ENCODE measurements at regions not wholly inside any gene's neighbourhood (a gene's known extent, or its start where the extent isn't known, plus 50 kb on each side); places are given as distances from the start of the nearest gene placed in this dataset.

DNA sequence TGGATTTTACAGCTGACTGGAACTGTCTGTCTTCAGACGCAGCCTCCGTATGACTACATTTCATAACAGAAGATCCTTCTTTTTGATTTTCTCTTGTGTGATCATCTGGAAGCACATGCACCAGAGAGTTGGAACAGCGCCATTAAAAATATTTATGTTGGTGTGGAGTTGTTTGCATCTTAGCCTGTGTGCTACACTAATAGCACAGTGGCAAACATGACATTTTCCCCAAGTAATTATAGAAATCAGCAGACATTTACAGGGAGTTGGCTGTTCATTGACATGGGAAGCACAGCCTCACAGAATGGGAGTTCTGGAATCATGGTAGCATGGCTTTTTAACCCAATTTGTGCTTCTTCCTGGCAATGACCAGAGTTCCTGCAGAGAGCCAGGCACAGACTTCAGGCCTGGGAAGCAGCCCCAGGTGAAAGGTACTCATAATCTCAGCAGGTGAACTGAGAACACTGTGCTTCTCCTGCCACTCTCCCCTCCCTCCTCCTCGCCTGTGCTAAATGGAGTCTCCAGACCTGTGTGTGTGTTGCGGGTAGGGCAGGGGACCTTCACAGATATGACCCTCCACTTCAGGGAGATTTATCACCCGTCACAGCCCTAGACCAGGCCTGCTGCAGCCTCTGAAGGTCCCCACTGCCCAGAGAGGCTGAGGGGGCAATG lies 82.8 kb upstream of the PLET1 start:
- TF ChIP-seq AFF4 (CRISPR knock-in tag; IDR thresholded peaks at IDR 0.05) (no peak), FOXJ3 (CRISPR knock-in tag; IDR thresholded peaks at IDR 0.05; ENCODE audit: borderline replicate concordance) (no peak), MXI1 (IDR thresholded peaks at IDR 0.05; ENCODE audit: borderline replicate concordance, low read depth, low read length) (no peak), ZKSCAN8 (CRISPR knock-in tag; IDR thresholded peaks at IDR 0.05; ENCODE audit: borderline replicate concordance) (no peak), EP300 (IDR thresholded peaks at IDR 0.05; ENCODE audit: low read depth in 2 of 2, low read length in 2 of 2) (no peak), EP300 (CRISPR knock-in tag; IDR thresholded peaks at IDR 0.05; ENCODE audit: borderline replicate concordance) (no peak), CTCF (CRISPR knock-in tag; IDR thresholded peaks at IDR 0.05) (no peak), MTF1 (CRISPR knock-in tag; IDR thresholded peaks at IDR 0.05) (no peak), SYNCRIP (IDR thresholded peaks at IDR 0.05; ENCODE audit: insufficient read depth, low read depth, low read length) (no peak), CHD2 (IDR thresholded peaks at IDR 0.05; ENCODE audit: low read depth, low read length) (no peak), ONECUT2 (CRISPR knock-in tag; IDR thresholded peaks at IDR 0.05) (no peak)
- TF ChIP-seq, protein P1, sequence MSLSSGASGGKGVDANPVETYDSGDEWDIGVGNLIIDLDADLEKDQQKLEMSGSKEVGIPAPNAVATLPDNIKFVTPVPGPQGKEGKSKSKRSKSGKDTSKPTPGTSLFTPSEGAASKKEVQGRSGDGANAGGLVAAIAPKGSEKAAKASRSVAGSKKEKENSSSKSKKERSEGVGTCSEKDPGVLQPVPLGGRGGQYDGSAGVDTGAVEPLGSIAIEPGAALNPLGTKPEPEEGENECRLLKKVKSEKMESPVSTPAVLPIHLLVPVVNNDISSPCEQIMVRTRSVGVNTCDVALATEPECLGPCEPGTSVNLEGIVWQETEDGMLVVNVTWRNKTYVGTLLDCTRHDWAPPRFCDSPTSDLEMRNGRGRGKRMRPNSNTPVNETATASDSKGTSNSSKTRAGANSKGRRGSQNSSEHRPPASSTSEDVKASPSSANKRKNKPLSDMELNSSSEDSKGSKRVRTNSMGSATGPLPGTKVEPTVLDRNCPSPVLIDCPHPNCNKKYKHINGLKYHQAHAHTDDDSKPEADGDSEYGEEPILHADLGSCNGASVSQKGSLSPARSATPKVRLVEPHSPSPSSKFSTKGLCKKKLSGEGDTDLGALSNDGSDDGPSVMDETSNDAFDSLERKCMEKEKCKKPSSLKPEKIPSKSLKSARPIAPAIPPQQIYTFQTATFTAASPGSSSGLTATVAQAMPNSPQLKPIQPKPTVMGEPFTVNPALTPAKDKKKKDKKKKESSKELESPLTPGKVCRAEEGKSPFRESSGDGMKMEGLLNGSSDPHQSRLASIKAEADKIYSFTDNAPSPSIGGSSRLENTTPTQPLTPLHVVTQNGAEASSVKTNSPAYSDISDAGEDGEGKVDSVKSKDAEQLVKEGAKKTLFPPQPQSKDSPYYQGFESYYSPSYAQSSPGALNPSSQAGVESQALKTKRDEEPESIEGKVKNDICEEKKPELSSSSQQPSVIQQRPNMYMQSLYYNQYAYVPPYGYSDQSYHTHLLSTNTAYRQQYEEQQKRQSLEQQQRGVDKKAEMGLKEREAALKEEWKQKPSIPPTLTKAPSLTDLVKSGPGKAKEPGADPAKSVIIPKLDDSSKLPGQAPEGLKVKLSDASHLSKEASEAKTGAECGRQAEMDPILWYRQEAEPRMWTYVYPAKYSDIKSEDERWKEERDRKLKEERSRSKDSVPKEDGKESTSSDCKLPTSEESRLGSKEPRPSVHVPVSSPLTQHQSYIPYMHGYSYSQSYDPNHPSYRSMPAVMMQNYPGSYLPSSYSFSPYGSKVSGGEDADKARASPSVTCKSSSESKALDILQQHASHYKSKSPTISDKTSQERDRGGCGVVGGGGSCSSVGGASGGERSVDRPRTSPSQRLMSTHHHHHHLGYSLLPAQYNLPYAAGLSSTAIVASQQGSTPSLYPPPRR (CRISPR knock-in tag; IDR thresholded peaks at IDR 0.05; ENCODE audit: borderline replicate concordance) = no peak
- TF ChIP-seq, protein P2, sequence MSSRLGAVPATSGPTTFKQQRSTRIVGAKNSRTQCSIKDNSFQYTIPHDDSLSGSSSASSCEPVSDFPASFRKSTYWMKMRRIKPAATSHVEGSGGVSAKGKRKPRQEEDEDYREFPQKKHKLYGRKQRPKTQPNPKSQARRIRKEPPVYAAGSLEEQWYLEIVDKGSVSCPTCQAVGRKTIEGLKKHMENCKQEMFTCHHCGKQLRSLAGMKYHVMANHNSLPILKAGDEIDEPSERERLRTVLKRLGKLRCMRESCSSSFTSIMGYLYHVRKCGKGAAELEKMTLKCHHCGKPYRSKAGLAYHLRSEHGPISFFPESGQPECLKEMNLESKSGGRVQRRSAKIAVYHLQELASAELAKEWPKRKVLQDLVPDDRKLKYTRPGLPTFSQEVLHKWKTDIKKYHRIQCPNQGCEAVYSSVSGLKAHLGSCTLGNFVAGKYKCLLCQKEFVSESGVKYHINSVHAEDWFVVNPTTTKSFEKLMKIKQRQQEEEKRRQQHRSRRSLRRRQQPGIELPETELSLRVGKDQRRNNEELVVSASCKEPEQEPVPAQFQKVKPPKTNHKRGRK (CRISPR knock-in tag; IDR thresholded peaks at IDR 0.05) = no peak
- TF ChIP-seq, protein P3, sequence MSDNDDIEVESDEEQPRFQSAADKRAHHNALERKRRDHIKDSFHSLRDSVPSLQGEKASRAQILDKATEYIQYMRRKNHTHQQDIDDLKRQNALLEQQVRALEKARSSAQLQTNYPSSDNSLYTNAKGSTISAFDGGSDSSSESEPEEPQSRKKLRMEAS (IDR thresholded peaks at IDR 0.05) = no peak
- TF ChIP-seq, protein P4, sequence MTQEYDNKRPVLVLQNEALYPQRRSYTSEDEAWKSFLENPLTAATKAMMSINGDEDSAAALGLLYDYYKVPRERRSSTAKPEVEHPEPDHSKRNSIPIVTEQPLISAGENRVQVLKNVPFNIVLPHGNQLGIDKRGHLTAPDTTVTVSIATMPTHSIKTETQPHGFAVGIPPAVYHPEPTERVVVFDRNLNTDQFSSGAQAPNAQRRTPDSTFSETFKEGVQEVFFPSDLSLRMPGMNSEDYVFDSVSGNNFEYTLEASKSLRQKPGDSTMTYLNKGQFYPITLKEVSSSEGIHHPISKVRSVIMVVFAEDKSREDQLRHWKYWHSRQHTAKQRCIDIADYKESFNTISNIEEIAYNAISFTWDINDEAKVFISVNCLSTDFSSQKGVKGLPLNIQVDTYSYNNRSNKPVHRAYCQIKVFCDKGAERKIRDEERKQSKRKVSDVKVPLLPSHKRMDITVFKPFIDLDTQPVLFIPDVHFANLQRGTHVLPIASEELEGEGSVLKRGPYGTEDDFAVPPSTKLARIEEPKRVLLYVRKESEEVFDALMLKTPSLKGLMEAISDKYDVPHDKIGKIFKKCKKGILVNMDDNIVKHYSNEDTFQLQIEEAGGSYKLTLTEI (CRISPR knock-in tag; conservative IDR thresholded peaks at IDR 0.05) = no peak

Measured in HepG2 (cell line).